ENCODE measurements at regions not wholly inside any gene's neighbourhood (a gene's known extent, or its start where the extent isn't known, plus 50 kb on each side); places are given as distances from the start of the nearest gene placed in this dataset.
A peak's percentile ranks its signal among the peaks of the same experiment; 100 is the strongest.

GRCh38 chr13:40429706-40430545 is 236.5 kb downstream of the FOXO1 start:
- Histone ChIP-seq H3K4me1 (ENCODE audit: insufficient read depth, low read length, severe bottlenecking) (peaks cover 76% of the 10 kb centered on the region), H4K20me1 (ENCODE audit: insufficient read depth, low read length) (no peaks in the 10 kb centered on the region), H3K79me2 (ENCODE audit: insufficient read depth, low read length) (no peaks in the 10 kb centered on the region), H3K9me3 (ENCODE audit: low read length) (no peaks in the 10 kb centered on the region), H3K4me3 (ENCODE audit: low read depth, low read length, poor library complexity, severe bottlenecking) (no peak overlapping the region), H3K9ac (ENCODE audit: low read length) (peak overlapping the region; percentile 56; the same call in 1 of the 2 replicates), H3K27ac (ENCODE audit: low read depth, low read length, poor library complexity, severe bottlenecking) (peak overlapping the region; percentile 97), H3K36me3 (ENCODE audit: insufficient read depth, low read length) (no peaks in the 10 kb centered on the region), H3K9me2 (ENCODE audit: low read depth, low read length) (no peaks in the 10 kb centered on the region), H3K27me3 (ENCODE audit: insufficient read depth, low read length) (no peaks in the 10 kb centered on the region), H3F3A (ENCODE audit: insufficient read depth, low read length) (no peaks in the 10 kb centered on the region; the same call in 1 of the 2 replicates), H2AFZ (ENCODE audit: low read length) (peak overlapping the region; percentile 29; the same call in 1 of the 2 replicates), H3K4me2 (ENCODE audit: low read length) (peak overlapping the region; percentile 17; the same call in 1 of the 2 replicates)
- TF ChIP-seq EZH2 (IDR thresholded peaks at IDR 0.05; ENCODE audit: borderline replicate concordance, low read length), result no peak
- TF ChIP-seq CTCF (IDR thresholded peaks at IDR 0.05; ENCODE audit: low read length), result no peak

DNA sequence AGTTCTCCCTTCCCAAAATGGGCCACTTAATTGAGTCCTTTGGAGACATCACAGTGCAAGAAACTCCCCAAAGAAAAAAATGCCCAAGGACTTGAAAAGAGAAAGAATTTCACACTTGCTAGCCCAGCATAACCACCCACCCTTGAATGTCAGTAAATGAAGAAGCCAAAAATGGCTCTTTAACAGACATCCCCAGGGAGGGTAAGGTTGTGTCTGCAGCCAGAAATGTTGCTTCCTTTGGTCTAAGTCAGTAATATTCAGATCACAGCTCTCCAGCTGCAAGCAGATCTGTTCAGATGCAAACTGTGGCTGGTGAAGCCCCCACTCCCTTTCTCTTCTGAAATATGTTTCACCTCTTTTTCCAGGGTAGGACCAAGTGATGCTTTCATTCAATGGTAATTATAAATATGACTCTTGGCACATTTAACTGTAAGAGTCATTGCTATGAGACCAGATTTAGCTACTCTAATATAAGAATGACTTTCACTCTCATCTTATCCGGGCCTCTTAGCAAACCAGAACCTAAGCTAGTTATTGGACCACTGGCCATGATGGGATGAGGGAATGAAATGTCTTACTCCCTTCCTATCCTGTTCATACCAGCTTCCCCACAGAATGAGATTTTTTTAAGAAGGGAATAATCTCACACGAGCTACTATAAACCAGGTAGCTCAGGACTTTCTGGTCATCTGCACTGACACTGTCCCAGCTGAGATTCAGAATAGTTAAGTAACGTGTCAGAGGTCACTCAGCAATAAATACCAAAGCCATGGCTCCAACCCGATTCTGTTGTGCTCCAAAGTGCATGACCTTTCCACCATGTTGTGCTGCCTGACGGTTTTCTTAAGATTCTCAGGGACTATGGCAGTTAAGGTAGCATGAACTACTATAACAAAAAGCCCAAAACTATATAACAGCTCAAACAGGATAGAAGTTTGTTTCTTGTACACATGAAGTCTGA is 234.1 kb downstream of the FOXO1 start:
- TF ChIP-seq EZH2 (IDR thresholded peaks at IDR 0.05; ENCODE audit: borderline replicate concordance, low read length) (no peak), CTCF (IDR thresholded peaks at IDR 0.05; ENCODE audit: low read length) (no peak)
- H3K36me3 ChIP-seq (ENCODE audit: insufficient read depth, low read length), result no peaks in the 10 kb centered on the region
- H4K20me1 ChIP-seq (ENCODE audit: insufficient read depth, low read length), result no peaks in the 10 kb centered on the region
- H3K9ac ChIP-seq (ENCODE audit: low read length), result peak overlapping the region; percentile 56
- peak overlapping the region; percentile 55 for H3K4me2 ChIP-seq (ENCODE audit: low read length)
- no peaks in the 10 kb centered on the region for H3K9me2 ChIP-seq (ENCODE audit: low read depth, low read length)
- H3K4me1 ChIP-seq (ENCODE audit: insufficient read depth, low read length, severe bottlenecking), result peaks cover 79% of the 10 kb centered on the region
- H3K79me2 ChIP-seq (ENCODE audit: insufficient read depth, low read length), result no peaks in the 10 kb centered on the region
- H3F3A ChIP-seq (ENCODE audit: insufficient read depth, low read length), result no peaks in the 10 kb centered on the region; the same call in 1 of the 2 replicates
- peak overlapping the region; percentile 4 for H3K4me3 ChIP-seq (ENCODE audit: low read depth, low read length, poor library complexity, severe bottlenecking)
- no peaks in the 10 kb centered on the region for H3K9me3 ChIP-seq (ENCODE audit: low read length)
- no peaks in the 10 kb centered on the region for H3K27me3 ChIP-seq (ENCODE audit: insufficient read depth, low read length)
- no peak overlapping the region for H2AFZ ChIP-seq (ENCODE audit: low read length)
- peak overlapping the region; percentile 97 for H3K27ac ChIP-seq (ENCODE audit: low read depth, low read length, poor library complexity, severe bottlenecking)

DNA sequence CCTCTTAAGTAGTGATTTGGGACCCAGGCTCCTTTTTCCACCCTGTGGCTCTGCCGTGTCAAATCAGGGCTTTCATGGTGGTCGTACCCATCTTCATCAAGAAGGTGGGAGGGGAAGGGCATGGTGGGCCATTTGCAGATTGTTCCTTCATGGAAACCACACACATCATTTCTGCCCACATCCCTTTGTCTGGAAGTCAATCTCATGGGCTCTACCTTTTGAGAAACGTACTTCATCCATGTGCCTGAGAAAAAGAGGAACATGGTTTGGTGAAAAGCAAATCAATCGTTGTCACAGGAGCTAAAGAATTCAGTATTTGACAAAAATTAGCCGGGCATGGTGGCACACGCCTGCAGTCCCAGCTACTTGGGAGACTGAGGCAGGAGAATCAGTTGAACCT is 233.4 kb downstream of the FOXO1 start:
- H3K4me1 ChIP-seq (ENCODE audit: insufficient read depth, low read length, severe bottlenecking), result peaks cover 86% of the 10 kb centered on the region
- H4K20me1 ChIP-seq (ENCODE audit: insufficient read depth, low read length), result no peaks in the 10 kb centered on the region
- no peak overlapping the region for H3K4me3 ChIP-seq (ENCODE audit: low read depth, low read length, poor library complexity, severe bottlenecking)
- H3K9ac ChIP-seq (ENCODE audit: low read length), result peak overlapping the region; percentile 56
- peak overlapping the region; percentile 55; the same call in 1 of the 2 replicates for H3K4me2 ChIP-seq (ENCODE audit: low read length)
- TF ChIP-seq CTCF (IDR thresholded peaks at IDR 0.05; ENCODE audit: low read length) (no peak), EZH2 (IDR thresholded peaks at IDR 0.05; ENCODE audit: borderline replicate concordance, low read length) (no peak)
- no peaks in the 10 kb centered on the region for H3K9me2 ChIP-seq (ENCODE audit: low read depth, low read length)
- peak overlapping the region; percentile 97 for H3K27ac ChIP-seq (ENCODE audit: low read depth, low read length, poor library complexity, severe bottlenecking)
- no peaks in the 10 kb centered on the region for H3K9me3 ChIP-seq (ENCODE audit: low read length)
- no peaks in the 10 kb centered on the region; the same call in 1 of the 2 replicates for H3F3A ChIP-seq (ENCODE audit: insufficient read depth, low read length)
- H3K36me3 ChIP-seq (ENCODE audit: insufficient read depth, low read length), result no peaks in the 10 kb centered on the region
- no peak overlapping the region for H2AFZ ChIP-seq (ENCODE audit: low read length)
- no peaks in the 10 kb centered on the region for H3K79me2 ChIP-seq (ENCODE audit: insufficient read depth, low read length)
- no peaks in the 10 kb centered on the region for H3K27me3 ChIP-seq (ENCODE audit: insufficient read depth, low read length)
